Hepatocyte (in vitro differentiated cells): ENCODE measurements at regions not wholly inside any gene's neighbourhood (a gene's known extent, or its start where the extent isn't known, plus 50 kb on each side); places are given as distances from the start of the nearest gene placed in this dataset.

Source experiments
- DNase-seq: peaks from one replicate; pipeline ENCODE4 v3.0.0-alpha.2; 2016; ENCODE audit warnings: low spot score
- H2AFZ ChIP-seq: fragments of 200-600 bp; sonication (generic); 2 replicates; pipeline ENCODE4 v1.6.0; 2016; ENCODE audit warnings: antibody characterized with exemption, mild to moderate bottlenecking
- H3K27ac ChIP-seq: fragments of 200-600 bp; sonication (generic); 2 replicates; pipeline ENCODE4 v1.5.1; 2016; ENCODE audit warnings: mild to moderate bottlenecking
- H3K27me3 ChIP-seq: fragments of 200-600 bp; sonication (generic); 2 replicates; pipeline ENCODE4 v1.6.1; 2016
- H3K36me3 ChIP-seq: fragments of 200-600 bp; sonication (generic); replicated peaks from 2 replicates; pipeline ENCODE4 v1.5.1; 2016; ENCODE audit warnings: low read depth; ENCODE audit not compliant: insufficient read depth
- H3K4me1 ChIP-seq: fragments of 200-600 bp; sonication (generic); 2 replicates; pipeline ENCODE4 v1.5.1; 2016; ENCODE audit warnings: mild to moderate bottlenecking, moderate library complexity; ENCODE audit not compliant: insufficient read depth
- H3K4me2 ChIP-seq: fragments of 200-600 bp; sonication (generic); 2 replicates; pipeline ENCODE4 v1.6.0; 2016
- H3K4me3 ChIP-seq: fragments of 200-600 bp; sonication (generic); 2 replicates; pipeline ENCODE4 v1.5.1; 2016; ENCODE audit warnings: mild to moderate bottlenecking
- H3K79me2 ChIP-seq: fragments of 200-600 bp; sonication (generic); 2 replicates; pipeline ENCODE4 v1.6.0; 2017; ENCODE audit warnings: mild to moderate bottlenecking
- H3K9me2 ChIP-seq: fragments of 200-600 bp; sonication (generic); replicated peaks from 2 replicates; pipeline ENCODE4 v1.6.0; 2017; ENCODE audit warnings: mild to moderate bottlenecking; ENCODE audit not compliant: insufficient read depth
- H3K9me3 ChIP-seq: fragments of 200-600 bp; sonication (generic); 2 replicates; pipeline ENCODE4 v1.5.1; 2016; ENCODE audit warnings: low read depth, mild to moderate bottlenecking
- H4K20me1 ChIP-seq: fragments of 200-600 bp; sonication (generic); 2 replicates; pipeline ENCODE4 v1.6.0; 2016; ENCODE audit warnings: mild to moderate bottlenecking; ENCODE audit not compliant: insufficient read depth, poor library complexity, severe bottlenecking
- EZH2 ChIP-seq: fragments of 200-600 bp; sonication (generic); IDR thresholded peaks from 2 replicates; pipeline ENCODE4 v1.6.1; 2016; ENCODE audit warnings: antibody characterized with exemption, mild to moderate bottlenecking, borderline replicate concordance
- EZH2phosphoT487 ChIP-seq: fragments of 200-600 bp; sonication (generic); IDR thresholded peaks from one replicate; pipeline ENCODE4 v1.6.1; 2018; ENCODE audit warnings: antibody characterized with exemption, mild to moderate bottlenecking, low read depth, moderate library complexity; ENCODE audit not compliant: unreplicated experiment, severe bottlenecking
- WGBS: methylation state at CpG from one replicate; pipeline ENCODE4 v1.1.6; 2016; ENCODE audit warnings: low lambda C conversion rate; ENCODE audit errors: missing lambda C conversion rate; 5-methylcytosine and 5-hydroxymethylcytosine counted together
- TF ChIP-seq, protein P1 (sequence below): fragments of 200-600 bp; sonication (generic); IDR thresholded peaks from 2 replicates; pipeline ENCODE4 v1.5.1; 2016; ENCODE audit warnings: antibody characterized with exemption, mild to moderate bottlenecking; ENCODE audit not compliant: poor library complexity

DNA sequence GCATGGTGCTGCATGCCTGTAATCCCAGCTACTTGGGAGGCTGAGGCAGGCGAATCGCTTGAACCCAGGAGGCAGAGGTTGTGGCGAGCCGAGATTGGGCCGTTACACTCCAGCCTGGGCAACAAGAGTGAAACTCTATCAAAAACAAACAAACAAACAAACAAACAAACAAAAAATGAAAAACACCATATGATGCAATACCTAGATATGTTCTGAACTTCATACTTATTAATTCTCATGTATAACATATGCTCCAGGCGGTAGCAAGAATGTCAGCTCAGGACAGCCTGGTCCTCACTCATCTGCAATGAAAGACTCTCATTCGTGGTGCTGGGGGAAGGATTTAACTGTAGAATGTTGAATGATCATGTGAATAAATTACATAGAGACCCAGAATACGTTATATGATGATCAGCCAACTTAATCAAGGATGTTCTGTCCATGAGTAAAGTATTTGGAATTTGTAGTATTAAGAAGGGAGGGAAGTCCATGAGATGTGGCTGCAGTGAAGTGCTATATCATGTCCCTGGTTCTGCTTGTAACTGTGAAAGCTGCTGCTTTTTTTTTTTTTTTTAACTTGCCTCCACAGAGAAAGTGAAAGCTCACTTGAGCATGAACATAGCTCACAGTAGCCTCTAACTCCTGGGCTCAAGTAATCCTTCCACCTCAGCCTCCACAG is 206.8 kb downstream of the UQCRFS1 start:
- Histone ChIP-seq H3K9me3 (no peaks in the 10 kb centered on the region), H3K4me1 (no peaks in the 10 kb centered on the region), H3K27me3 (no peaks in the 10 kb centered on the region), H3K36me3 (no peaks in the 10 kb centered on the region), H3K79me2 (no peaks in the 10 kb centered on the region), H4K20me1 (no peaks in the 10 kb centered on the region), H3K9me2 (no peaks in the 10 kb centered on the region), H3K4me2 (no peak overlapping the region), H2AFZ (no peak overlapping the region), H3K27ac (no peak overlapping the region), H3K4me3 (no peak overlapping the region)
- TF ChIP-seq EZH2 (no peak), EZH2phosphoT487 (no peak)
- TF ChIP-seq, protein P1, sequence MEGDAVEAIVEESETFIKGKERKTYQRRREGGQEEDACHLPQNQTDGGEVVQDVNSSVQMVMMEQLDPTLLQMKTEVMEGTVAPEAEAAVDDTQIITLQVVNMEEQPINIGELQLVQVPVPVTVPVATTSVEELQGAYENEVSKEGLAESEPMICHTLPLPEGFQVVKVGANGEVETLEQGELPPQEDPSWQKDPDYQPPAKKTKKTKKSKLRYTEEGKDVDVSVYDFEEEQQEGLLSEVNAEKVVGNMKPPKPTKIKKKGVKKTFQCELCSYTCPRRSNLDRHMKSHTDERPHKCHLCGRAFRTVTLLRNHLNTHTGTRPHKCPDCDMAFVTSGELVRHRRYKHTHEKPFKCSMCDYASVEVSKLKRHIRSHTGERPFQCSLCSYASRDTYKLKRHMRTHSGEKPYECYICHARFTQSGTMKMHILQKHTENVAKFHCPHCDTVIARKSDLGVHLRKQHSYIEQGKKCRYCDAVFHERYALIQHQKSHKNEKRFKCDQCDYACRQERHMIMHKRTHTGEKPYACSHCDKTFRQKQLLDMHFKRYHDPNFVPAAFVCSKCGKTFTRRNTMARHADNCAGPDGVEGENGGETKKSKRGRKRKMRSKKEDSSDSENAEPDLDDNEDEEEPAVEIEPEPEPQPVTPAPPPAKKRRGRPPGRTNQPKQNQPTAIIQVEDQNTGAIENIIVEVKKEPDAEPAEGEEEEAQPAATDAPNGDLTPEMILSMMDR, result no peak
- 92% methylated on average over 8 of the region's 8 CpGs for WGBS
- DNase-seq, result no peak

DNA sequence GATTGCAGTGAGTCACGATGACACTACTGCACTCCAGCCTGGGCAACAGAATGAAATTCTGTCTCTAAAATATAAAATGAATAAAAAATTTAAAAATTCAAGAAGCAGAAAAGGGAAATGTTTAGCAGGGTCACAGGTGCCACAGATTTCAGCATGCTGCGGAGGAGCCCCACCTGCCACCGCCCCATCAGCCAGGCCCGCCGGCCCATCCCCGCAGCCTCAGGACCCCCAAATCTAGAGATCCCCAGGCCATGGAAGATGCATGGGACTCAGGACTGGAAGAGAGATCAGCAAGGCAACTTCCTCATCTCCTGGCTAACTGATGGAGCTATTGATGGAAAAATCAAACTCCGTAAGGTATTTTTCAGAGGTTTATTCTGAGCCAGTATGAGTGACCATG is 208.2 kb downstream of the UQCRFS1 start:
- H3K9me3 ChIP-seq, result no peaks in the 10 kb centered on the region
- no peaks in the 10 kb centered on the region for H4K20me1 ChIP-seq
- WGBS, result 98% methylated on average over 7 of the region's 7 CpGs
- H3K4me3 ChIP-seq, result no peak overlapping the region
- H3K4me2 ChIP-seq, result no peak overlapping the region
- H3K36me3 ChIP-seq, result no peaks in the 10 kb centered on the region
- no peaks in the 10 kb centered on the region for H3K79me2 ChIP-seq
- H3K4me1 ChIP-seq, result no peaks in the 10 kb centered on the region
- no peaks in the 10 kb centered on the region for H3K9me2 ChIP-seq
- no peak for DNase-seq
- TF ChIP-seq EZH2, result no peak
- no peak overlapping the region for H2AFZ ChIP-seq
- H3K27ac ChIP-seq, result no peak overlapping the region
- no peaks in the 10 kb centered on the region for H3K27me3 ChIP-seq

DNA sequence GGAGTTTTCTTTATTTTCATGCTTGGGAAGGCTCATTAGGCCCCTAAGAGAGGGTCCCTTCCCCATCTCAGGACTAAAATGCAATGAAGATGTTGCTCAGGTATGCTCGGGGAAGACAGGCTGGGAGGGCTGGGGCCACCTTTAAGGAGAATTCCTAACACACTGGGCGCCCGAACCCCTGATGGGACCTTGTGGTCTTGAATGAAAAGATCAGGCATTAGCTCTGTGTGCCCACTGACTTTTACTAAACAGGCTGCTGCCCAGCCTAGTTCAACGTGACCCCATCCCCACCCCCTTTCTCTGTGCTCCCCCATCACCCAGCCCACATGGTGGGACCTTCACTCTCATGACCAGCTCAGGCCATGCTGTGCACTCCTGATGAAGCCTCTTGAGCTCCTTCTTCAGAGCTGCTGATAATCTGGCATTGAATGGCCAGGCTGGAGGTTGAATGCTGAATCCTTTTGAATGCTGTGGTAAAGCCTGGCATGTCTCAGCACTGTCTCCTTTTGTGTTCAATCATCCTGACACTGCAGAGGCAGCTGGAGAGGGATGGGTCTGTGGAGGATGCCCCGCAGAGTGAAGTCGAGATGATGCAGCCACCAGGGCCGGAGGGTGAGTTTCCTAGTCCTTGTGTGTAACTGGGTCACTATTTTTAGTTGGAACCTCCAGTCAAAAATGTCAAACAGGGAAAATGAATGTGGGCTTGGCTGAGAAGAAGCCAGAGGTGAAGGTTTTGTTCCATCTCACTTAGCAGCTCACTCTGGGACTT is 209.1 kb downstream of the UQCRFS1 start:
- H3K4me2 ChIP-seq, result no peak overlapping the region
- no peaks in the 10 kb centered on the region for H3K9me2 ChIP-seq
- TF ChIP-seq EZH2 (no peak), EZH2phosphoT487 (no peak)
- TF ChIP-seq, protein P1, result no peak
- H4K20me1 ChIP-seq, result no peaks in the 10 kb centered on the region
- H3K4me3 ChIP-seq, result no peak overlapping the region
- no peaks in the 10 kb centered on the region for H3K4me1 ChIP-seq
- H3K79me2 ChIP-seq, result no peaks in the 10 kb centered on the region
- H3K27ac ChIP-seq, result no peak overlapping the region
- WGBS, result 90% methylated on average over 7 of the region's 7 CpGs
- no peaks in the 10 kb centered on the region for H3K27me3 ChIP-seq
- no peak overlapping the region for H2AFZ ChIP-seq
- H3K9me3 ChIP-seq, result no peaks in the 10 kb centered on the region
- no peak for DNase-seq
- no peaks in the 10 kb centered on the region for H3K36me3 ChIP-seq

GRCh38 chr19:29002336-29002735 is 210.6 kb downstream of the UQCRFS1 start:
- WGBS, result 66% methylated on average over 10 of the region's 10 CpGs
- Histone ChIP-seq H3K4me3 (no peak overlapping the region), H3K9me2 (no peaks in the 10 kb centered on the region), H3K4me1 (peaks cover 2% of the 10 kb centered on the region), H3K27me3 (no peaks in the 10 kb centered on the region), H3K27ac (no peak overlapping the region), H3K36me3 (no peaks in the 10 kb centered on the region), H3K79me2 (no peaks in the 10 kb centered on the region), H4K20me1 (no peaks in the 10 kb centered on the region), H3K9me3 (no peaks in the 10 kb centered on the region), H2AFZ (no peak overlapping the region), H3K4me2 (no peak overlapping the region)
- DNase-seq, result no peak
- TF ChIP-seq, protein P1, result no peak
- TF ChIP-seq EZH2phosphoT487 (no peak), EZH2 (no peak)
